MCF 10A (cell line): ENCODE measurements at regions not wholly inside any gene's neighbourhood (a gene's known extent, or its start where the extent isn't known, plus 50 kb on each side); places are given as distances from the start of the nearest gene placed in this dataset.

Source experiments
- BruUV-seq: library from RNA; stranded (reverse); fragments of 400-500 nt; replicated peaks from 2 replicates; lab custom pipeline; 2021; lab: Mats Ljungman, UMichigan
- CTCF ChIA-PET: fragments of 300-600 bp; sonication (Branson Sonifier 250); formaldehyde crosslinking; extraction: SDS; loops from one replicate; lab custom pipeline; 2021; ENCODE audit warnings: antibody characterized with exemption, inconsistent platforms; lab: Yijun Ruan, JAX
- POLR2A ChIA-PET: fragments of 300-600, 350-650 bp; sonication (Branson Sonifier 250); formaldehyde crosslinking; extraction: SDS; loops from one replicate; lab custom pipeline; 2020; ENCODE audit warnings: antibody characterized with exemption, inconsistent platforms; lab: Yijun Ruan, JAX
- DNase-seq: peaks from one replicate; pipeline ENCODE4 v3.0.0-alpha.2; 2018; ENCODE audit not compliant: unreplicated experiment
- H3K27ac Mint-ChIP-seq: one replicate; pipeline ENCODE4 v1.8.0; 2022; ENCODE audit warnings: mild to moderate bottlenecking, low read depth, mixed read lengths; ENCODE audit not compliant: unreplicated experiment
- H3K27me3 Mint-ChIP-seq: one replicate; pipeline ENCODE4 v1.8.0; 2022; ENCODE audit warnings: mixed read lengths; ENCODE audit not compliant: insufficient read depth, unreplicated experiment
- H3K36me3 Mint-ChIP-seq: one replicate; pipeline ENCODE4 v1.8.0; 2022; ENCODE audit warnings: mild to moderate bottlenecking, moderate library complexity, mixed read lengths; ENCODE audit not compliant: insufficient read depth, unreplicated experiment
- H3K4me1 Mint-ChIP-seq: one replicate; pipeline ENCODE4 v1.8.0; 2022; ENCODE audit warnings: mixed read lengths; ENCODE audit not compliant: insufficient read depth, unreplicated experiment
- H3K4me3 Mint-ChIP-seq: one replicate; pipeline ENCODE4 v1.8.0; 2022; ENCODE audit warnings: mild to moderate bottlenecking, moderate library complexity, mixed read lengths; ENCODE audit not compliant: unreplicated experiment
- H3K9me3 Mint-ChIP-seq: one replicate; pipeline ENCODE4 v1.8.0; 2022; ENCODE audit warnings: mixed read lengths; ENCODE audit not compliant: unreplicated experiment
- CTCF ChIP-seq: fragments of 200-600 bp; IDR thresholded peaks from one replicate; pipeline ENCODE4 v1.8.0; 2022; ENCODE audit warnings: antibody characterized with exemption, mild to moderate bottlenecking; ENCODE audit not compliant: unreplicated experiment
- intact Hi-C: fragments of 100-400 bp; cut with micrococcal nuclease; formaldehyde crosslinking; loops from 2 replicates; pipeline ENCODE4 v1.14.1; 2022

GRCh38 chrX:42414057-42414456 is 363.9 kb downstream of the PPP1R2C start:
- no peak overlapping the region for H3K27ac Mint-ChIP-seq
- H3K27me3 Mint-ChIP-seq: peaks cover 66% of the 10 kb centered on the region
- intact Hi-C loops: no loop called here
- BruUV-seq: no TSS peak
- ChIA-PET CTCF (interaction anchor here (0.7 kb wide), 1 partner anchor 437 kb away, joined by 4 read pairs; no protein-coding TSS in a partner anchor), POLR2A (no interaction called here)
- no peaks in the 10 kb centered on the region for H3K36me3 Mint-ChIP-seq
- peaks cover 16% of the 10 kb centered on the region for H3K9me3 Mint-ChIP-seq
- H3K4me1 Mint-ChIP-seq: no peaks in the 10 kb centered on the region
- TF ChIP-seq CTCF: no peak
- no peak for DNase-seq
- H3K4me3 Mint-ChIP-seq: no peak overlapping the region

GRCh38 chrX:42399632-42400024 is 378.3 kb downstream of the PPP1R2C start:
- ChIA-PET CTCF (interaction anchor here (0.5 to 1.5 kb wide), 2 partner anchors 14 to 784 kb away, joined by 3 to 4 read pairs; no protein-coding TSS in a partner anchor), POLR2A (no interaction called here)
- no peak for DNase-seq
- no peaks in the 10 kb centered on the region for H3K9me3 Mint-ChIP-seq
- no TSS peak for BruUV-seq
- no peak overlapping the region for H3K4me3 Mint-ChIP-seq
- no peak overlapping the region for H3K27ac Mint-ChIP-seq
- H3K36me3 Mint-ChIP-seq: no peaks in the 10 kb centered on the region
- peaks cover 71% of the 10 kb centered on the region for H3K27me3 Mint-ChIP-seq
- H3K4me1 Mint-ChIP-seq: no peaks in the 10 kb centered on the region
- no peak for TF ChIP-seq CTCF
- intact Hi-C loops: no loop called here

- intact Hi-C loops: no loop called here
- Mint-ChIP-seq H3K4me3 (no peak overlapping the region), H3K4me1 (no peaks in the 10 kb centered on the region), H3K36me3 (no peaks in the 10 kb centered on the region), H3K27me3 (peaks cover 66% of the 10 kb centered on the region), H3K9me3 (no peaks in the 10 kb centered on the region), H3K27ac (no peak overlapping the region)
- BruUV-seq: no TSS peak
- DNase-seq: no peak
- CTCF ChIA-PET: interaction anchor here (0.5 to 1.5 kb wide), 2 partner anchors 14 to 784 kb away, joined by 3 to 4 read pairs; no protein-coding TSS in a partner anchor
- POLR2A ChIA-PET: interaction anchor here (0.6 kb wide), 1 partner anchor 441 kb away, joined by 3 read pairs; no protein-coding TSS in a partner anchor
- no peak for TF ChIP-seq CTCF
Measured at GRCh38 chrX:42398967-42399631, 378.9 kb downstream of the PPP1R2C start.

GRCh38 chrX:42396136-42396535 is 381.8 kb downstream of the PPP1R2C start:
- no peak overlapping the region for H3K27ac Mint-ChIP-seq
- intact Hi-C loops: no loop called here
- TF ChIP-seq CTCF: no peak
- ChIA-PET POLR2A (no interaction called here), CTCF (no interaction called here)
- H3K9me3 Mint-ChIP-seq: no peaks in the 10 kb centered on the region
- H3K27me3 Mint-ChIP-seq: peaks cover 48% of the 10 kb centered on the region
- H3K36me3 Mint-ChIP-seq: no peaks in the 10 kb centered on the region
- BruUV-seq: no TSS peak
- no peak overlapping the region for H3K4me3 Mint-ChIP-seq
- no peak for DNase-seq
- H3K4me1 Mint-ChIP-seq: no peaks in the 10 kb centered on the region
